HG02678 (cell line): ENCODE measurements at regions not wholly inside any gene's neighbourhood (a gene's known extent, or its start where the extent isn't known, plus 50 kb on each side); places are given as distances from the start of the nearest gene placed in this dataset.

ENCODE experiments used
- ATAC-seq: cut with Tn5 transposase; IDR thresholded peaks from one replicate; pipeline ENCODE4 v1.9.1; 2021; ENCODE audit warnings: mild to moderate bottlenecking, moderate library complexity; ENCODE audit not compliant: unreplicated experiment

- no peak for ATAC-seq
These were observed 445.1 kb upstream of the TRIB2 start for GRCh38 chr2:12271589-12271984.

- ATAC-seq = no peak
These were observed 443.6 kb upstream of the TRIB2 start for GRCh38 chr2:12273111-12273510.

- ATAC-seq = no peak
These were observed 442.1 kb upstream of the TRIB2 start for GRCh38 chr2:12274591-12274990.

- no peak for ATAC-seq
These were observed 439.3 kb upstream of the TRIB2 start for GRCh38 chr2:12277241-12278034.

GRCh38 chr2:12278217-12278750 lies 438.5 kb upstream of the TRIB2 start:
- no peak for ATAC-seq

DNA sequence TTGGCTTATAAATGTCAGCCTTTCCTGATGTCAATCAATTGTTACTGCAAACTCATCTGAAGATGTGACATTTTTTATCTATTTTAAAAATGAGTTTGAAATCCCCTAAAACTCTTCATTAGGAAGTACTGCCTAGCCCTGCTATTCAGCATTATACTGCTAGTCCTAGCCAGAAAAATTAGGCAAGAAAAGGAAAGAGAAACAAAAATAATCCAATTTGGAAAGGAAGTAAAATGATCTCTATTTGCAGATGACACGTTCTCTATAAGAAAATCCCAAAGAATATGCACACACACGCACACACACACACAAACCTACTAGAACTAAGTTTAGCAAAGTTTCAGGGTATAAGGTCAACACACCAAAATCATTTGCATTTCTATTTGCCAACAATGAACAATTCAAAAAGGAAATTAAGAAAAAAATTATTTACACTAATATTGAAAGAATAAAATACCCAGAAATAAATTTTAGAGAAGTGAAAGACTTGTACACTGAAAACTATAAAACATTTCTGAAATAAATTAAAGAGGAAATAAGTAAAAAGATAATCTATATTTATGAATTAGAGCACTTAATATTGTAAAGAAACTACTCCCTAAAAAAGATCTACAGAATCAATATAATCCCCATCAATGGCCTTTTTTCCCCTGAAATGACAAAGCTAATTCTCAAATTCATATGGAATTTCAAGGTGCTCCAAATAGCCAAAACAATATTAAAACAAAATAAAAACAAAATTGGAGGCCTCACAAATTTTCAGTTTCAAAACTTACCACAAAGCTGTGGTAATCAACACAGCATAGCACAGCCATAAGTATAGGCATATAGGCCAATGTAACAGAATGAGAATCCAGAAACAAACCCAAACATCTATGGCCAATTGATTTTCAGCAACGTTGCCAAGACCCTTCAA lies 433.7 kb upstream of the TRIB2 start:
- peak; percentile 70 for ATAC-seq

GRCh38 chr2:12284037-12284436 lies 432.7 kb upstream of the TRIB2 start:
- no peak for ATAC-seq

DNA sequence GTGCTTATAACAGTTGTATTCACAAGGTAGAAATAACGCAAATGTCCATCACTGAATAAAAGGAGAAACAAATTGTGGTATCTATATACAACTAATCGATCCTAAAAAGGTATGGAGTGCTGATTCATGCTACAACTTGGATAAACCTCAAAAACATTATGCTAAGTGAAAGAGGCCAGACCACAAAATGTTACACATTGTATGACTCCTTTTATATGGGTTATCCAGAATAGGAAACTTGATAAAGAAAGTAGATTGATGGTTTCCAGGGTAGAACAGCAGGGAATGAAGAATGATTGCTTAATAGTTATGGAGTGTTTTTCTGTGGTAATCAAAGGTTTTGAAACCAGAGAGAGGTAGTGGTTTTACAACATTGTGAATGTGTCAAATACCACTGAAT lies 432.2 kb upstream of the TRIB2 start:
- no peak for ATAC-seq

DNA sequence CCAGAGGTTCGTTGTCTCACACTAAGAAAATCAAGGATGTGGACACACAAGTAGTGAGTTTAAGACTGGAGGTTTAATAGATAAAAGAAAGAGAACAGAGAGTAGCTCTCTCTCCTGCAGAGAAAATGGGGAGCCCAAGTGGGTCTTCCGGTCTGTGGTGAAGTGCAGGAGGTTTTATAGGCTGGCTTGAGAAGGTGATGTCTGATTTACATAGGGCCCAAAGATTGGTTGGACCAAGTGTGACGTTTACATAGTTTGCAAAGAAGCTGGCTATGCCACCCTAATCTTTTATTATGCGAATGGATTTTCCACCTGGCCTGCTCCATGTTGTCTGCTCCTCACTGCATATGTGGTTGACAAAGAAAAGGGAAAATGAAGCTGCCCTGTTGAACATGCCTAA lies 430.4 kb upstream of the TRIB2 start:
- no peak for ATAC-seq

DNA sequence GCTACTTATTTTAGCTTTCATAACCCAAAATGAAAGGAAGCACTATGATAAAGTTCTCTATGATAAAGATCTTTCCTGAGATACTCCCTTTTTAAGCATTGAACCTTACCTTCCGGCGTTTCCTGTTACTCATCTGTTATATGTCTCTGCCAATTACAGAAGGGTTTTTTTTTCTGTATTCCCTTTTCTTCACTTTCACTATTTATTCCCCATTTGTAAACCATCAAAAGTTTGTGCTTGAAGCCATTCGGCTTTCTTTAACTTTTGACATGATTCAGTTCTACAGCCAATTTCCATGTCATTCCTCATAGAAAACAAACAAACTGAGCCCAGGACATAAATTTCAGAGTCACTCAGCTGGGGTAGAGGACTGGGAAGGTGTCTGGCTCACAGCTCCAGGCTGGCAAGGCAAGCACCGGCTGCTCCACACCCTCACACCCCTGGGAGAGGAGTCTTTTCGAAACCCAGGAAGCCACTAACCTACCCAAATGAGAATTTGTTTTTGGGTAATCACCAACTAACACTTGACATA lies 429.4 kb upstream of the TRIB2 start:
- ATAC-seq = no peak

- no peak for ATAC-seq
These were observed 428.7 kb upstream of the TRIB2 start for GRCh38 chr2:12288048-12288447.

GRCh38 chr2:12289120-12289802 lies 427.5 kb upstream of the TRIB2 start:
- ATAC-seq = no peak

DNA sequence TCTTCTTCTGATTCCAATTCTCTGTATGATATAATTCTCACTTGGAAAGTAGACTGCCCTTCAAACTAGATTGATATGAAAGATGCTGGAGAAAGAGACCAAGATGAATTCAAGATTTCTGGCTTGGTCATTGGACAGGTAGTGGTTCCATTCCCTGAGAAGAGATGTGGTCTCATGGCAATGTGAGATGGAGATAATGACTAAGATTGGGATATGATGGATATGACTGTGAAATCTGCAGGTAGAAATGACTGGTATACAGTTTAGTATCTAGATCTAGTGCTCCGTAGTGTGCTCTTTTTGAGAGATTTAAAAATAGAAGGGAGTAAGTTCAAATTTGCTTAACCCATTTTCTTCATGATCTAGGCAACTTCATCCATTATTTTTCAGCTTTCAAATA lies 425.4 kb upstream of the TRIB2 start:
- no peak for ATAC-seq

DNA sequence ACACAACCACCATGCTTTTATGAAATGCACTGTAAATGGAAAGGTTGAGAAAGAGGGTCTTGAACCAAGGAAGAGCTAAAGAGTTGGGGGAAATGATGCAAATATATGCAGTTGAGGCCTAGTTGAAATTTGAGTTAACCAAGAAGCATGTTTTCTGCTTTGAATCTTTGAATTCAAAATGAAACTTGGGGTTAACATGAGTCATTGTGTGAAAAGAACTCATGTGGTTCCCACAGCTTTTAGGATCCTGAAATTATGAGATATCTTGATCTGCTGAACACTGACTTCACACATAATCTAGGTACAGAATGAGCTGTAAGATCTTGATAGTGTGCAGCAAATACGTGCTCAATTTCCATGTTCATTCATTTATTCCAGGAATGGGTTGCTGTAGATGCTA lies 422.9 kb upstream of the TRIB2 start:
- peak; percentile 97 for ATAC-seq

- ATAC-seq = no peak
These were observed 420.7 kb upstream of the TRIB2 start for GRCh38 chr2:12295856-12296519.

- no peak for ATAC-seq
These were observed 419.8 kb upstream of the TRIB2 start for GRCh38 chr2:12296915-12297314.

DNA sequence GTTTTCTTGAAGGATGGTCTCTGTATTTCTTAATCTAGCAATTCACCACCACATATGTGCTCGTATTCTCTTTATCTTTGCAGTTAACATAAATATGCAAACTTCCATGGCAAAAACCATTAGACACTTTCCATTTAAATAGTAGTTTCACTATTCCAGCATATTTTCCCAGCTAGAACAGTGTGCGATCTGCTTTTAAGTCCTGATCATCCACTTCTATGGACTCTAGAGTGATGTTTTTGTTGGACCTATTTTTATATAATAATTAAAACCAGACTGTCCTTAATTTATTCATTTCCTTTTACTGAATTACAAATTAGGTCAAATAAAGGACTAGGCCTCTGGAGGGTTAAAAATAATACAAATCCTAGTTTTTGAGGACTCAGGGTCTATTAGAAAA lies 418.4 kb upstream of the TRIB2 start:
- ATAC-seq = no peak

- ATAC-seq = no peak
These were observed 417.3 kb upstream of the TRIB2 start for GRCh38 chr2:12299431-12299830.

DNA sequence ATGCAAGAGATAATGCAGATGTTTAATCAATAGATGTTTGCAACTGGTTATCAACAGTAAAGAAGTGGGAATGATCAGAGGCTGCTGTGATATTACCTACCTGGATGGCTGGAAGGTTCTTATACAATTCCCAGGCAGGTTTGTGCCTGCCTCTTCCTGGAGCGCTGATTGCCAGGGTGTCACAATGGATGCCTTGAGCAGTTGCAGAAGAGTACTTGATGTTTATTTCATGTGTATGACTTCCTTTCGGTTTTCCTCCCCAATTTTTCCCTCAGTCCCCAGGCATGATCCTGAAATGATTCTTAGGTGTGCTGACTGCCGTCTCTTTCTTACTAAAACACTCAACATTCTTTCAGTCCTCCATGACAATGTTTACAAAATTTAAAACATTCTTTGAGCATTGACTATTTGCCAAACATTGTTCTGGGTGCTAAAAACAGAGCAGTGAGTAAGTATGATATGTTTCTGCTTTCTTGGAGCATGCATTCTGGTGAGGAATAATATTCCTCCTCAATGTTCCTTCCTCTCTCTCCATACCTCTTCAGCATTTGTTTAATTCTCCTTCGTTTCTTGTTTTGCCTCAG lies 416.6 kb upstream of the TRIB2 start:
- no peak for ATAC-seq

DNA sequence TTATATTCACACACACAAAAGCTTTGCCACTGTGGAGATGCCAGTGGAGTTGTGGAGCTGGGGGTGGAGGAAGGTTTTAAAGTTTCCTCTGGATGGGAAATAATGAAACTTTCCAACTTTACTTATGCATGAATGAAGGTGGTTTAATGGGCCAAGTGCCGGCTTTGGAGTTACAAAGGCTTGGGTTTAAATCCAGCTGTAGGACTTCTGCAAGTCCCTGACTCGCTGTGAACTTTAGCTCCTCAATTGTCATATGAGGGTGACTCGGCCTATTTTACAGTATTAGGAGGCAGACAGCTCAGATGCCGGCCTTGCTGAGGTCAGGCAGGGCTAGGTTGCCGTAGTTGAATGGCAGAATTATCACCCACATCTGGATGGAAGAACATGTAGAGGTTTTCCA lies 415.8 kb upstream of the TRIB2 start:
- no peak for ATAC-seq
